GM23338 (cell line): ENCODE measurements at regions not wholly inside any gene's neighbourhood (a gene's known extent, or its start where the extent isn't known, plus 50 kb on each side); places are given as distances from the start of the nearest gene placed in this dataset.

Experiments
- ATAC-seq: fragments of 200-7000 bp; cut with Tn5 transposase; 3 replicates; pipeline ENCODE4 v1.9.1; 2020
- DNase-seq: peaks from one replicate; pipeline ENCODE4 v3.0.0-alpha.2; 2015; ENCODE audit warnings: low spot score
- H2AFZ ChIP-seq: fragments of 200-600 bp; sonication (generic); 2 replicates; pipeline ENCODE4 v1.8.0; 2016; ENCODE audit warnings: antibody characterized with exemption, mild to moderate bottlenecking, moderate library complexity
- H3F3A ChIP-seq: fragments of 200-600 bp; sonication (generic); replicated peaks from 2 replicates; pipeline ENCODE4 v1.8.0; 2017; ENCODE audit warnings: antibody characterized with exemption, mixed run types, low read depth
- H3K27ac ChIP-seq: fragments of 200-600 bp; sonication (generic); 2 replicates; pipeline ENCODE4 v1.6.1; 2016; ENCODE audit warnings: low read depth
- H3K27me3 ChIP-seq: fragments of 200-600 bp; sonication (generic); 2 replicates; pipeline ENCODE4 v1.8.0; 2016; ENCODE audit warnings: mild to moderate bottlenecking, mixed run types, moderate library complexity; ENCODE audit not compliant: insufficient read depth
- H3K36me3 ChIP-seq: fragments of 200-600 bp; sonication (generic); 2 replicates; pipeline ENCODE4 v1.8.0; 2016; ENCODE audit warnings: mild to moderate bottlenecking; ENCODE audit not compliant: insufficient read depth
- H3K4me1 ChIP-seq: fragments of 200-600 bp; sonication (generic); 2 replicates; pipeline ENCODE4 v1.8.0; 2016; ENCODE audit warnings: mild to moderate bottlenecking, moderate library complexity; ENCODE audit not compliant: insufficient read depth
- H3K4me2 ChIP-seq: fragments of 200-600 bp; sonication (generic); 2 replicates; pipeline ENCODE4 v1.7.1; 2017; ENCODE audit warnings: mixed run types
- H3K4me3 ChIP-seq: fragments of 200-600 bp; sonication (generic); 2 replicates; pipeline ENCODE4 v1.6.1; 2016; ENCODE audit warnings: mixed run types
- H3K79me2 ChIP-seq: fragments of 200-600 bp; sonication (generic); replicated peaks from 2 replicates; pipeline ENCODE4 v1.8.0; 2017; ENCODE audit warnings: mild to moderate bottlenecking; ENCODE audit not compliant: insufficient read depth
- H3K9me2 ChIP-seq: fragments of 200-600 bp; sonication (generic); 2 replicates; pipeline ENCODE4 v1.8.0; 2017; ENCODE audit not compliant: insufficient read depth
- H4K20me1 ChIP-seq: fragments of 200-600 bp; sonication (generic); replicated peaks from 2 replicates; pipeline ENCODE4 v1.8.0; 2017; ENCODE audit warnings: mild to moderate bottlenecking; ENCODE audit not compliant: insufficient read depth
- H3K27ac Mint-ChIP-seq: 2 replicates; pipeline ENCODE4 v1.8.0; 2020; ENCODE audit warnings: inconsistent platforms, mild to moderate bottlenecking, moderate library complexity, mixed read lengths
- H3K27me3 Mint-ChIP-seq: 3 replicates; pipeline ENCODE4 v1.8.0; 2022; ENCODE audit warnings: low read depth, mild to moderate bottlenecking, moderate library complexity, mixed read lengths, inconsistent platforms; ENCODE audit not compliant: insufficient read depth, poor library complexity
- H3K36me3 Mint-ChIP-seq: 3 replicates; pipeline ENCODE4 v1.8.0; 2021; ENCODE audit warnings: low read depth, mild to moderate bottlenecking, inconsistent platforms, moderate library complexity, mixed read lengths
- H3K4me1 Mint-ChIP-seq: 3 replicates; pipeline ENCODE4 v1.8.0; 2020; ENCODE audit warnings: mild to moderate bottlenecking, inconsistent platforms, mixed read lengths
- H3K4me3 Mint-ChIP-seq: 3 replicates; pipeline ENCODE4 v1.8.0; 2021; ENCODE audit warnings: moderate library complexity, mild to moderate bottlenecking, inconsistent platforms, mixed read lengths
- H3K9me3 Mint-ChIP-seq: 3 replicates; pipeline ENCODE4 v1.8.0; 2020; ENCODE audit warnings: moderate library complexity, mild to moderate bottlenecking, inconsistent platforms, mixed read lengths
- CTCF ChIP-seq, 2 experiments: fragments of 200-600 bp in 1 of 2; sonication (generic) in 1 of 2; conservative IDR thresholded peaks; 2 replicates each; pipeline versions ENCODE4 v1.5.1 to v1.6.1; 2016 to 2017; ENCODE audit warnings: antibody characterized with exemption in 2 of 2, low read depth in 2 of 2, mild to moderate bottlenecking in 2 of 2, moderate library complexity in 1 of 2
- EZH2 ChIP-seq: fragments of 200-600 bp; sonication (generic); IDR thresholded peaks from one replicate; pipeline ENCODE4 v1.8.0; 2017; ENCODE audit warnings: antibody characterized with exemption, mild to moderate bottlenecking, low read depth; ENCODE audit not compliant: unreplicated experiment
- EZH2phosphoT487 ChIP-seq: fragments of 200-600 bp; sonication (generic); IDR thresholded peaks from one replicate; pipeline ENCODE4 v1.8.1; 2018; ENCODE audit warnings: antibody characterized with exemption; ENCODE audit not compliant: unreplicated experiment
- NANOG ChIP-seq: IDR thresholded peaks from 2 replicates; pipeline ENCODE4 v1.6.1; 2016; ENCODE audit warnings: antibody characterized with exemption, borderline replicate concordance
- POLR2AphosphoS5 ChIP-seq: IDR thresholded peaks from 2 replicates; pipeline ENCODE4 v1.6.1; 2016; ENCODE audit warnings: antibody characterized with exemption, low read depth
- REST ChIP-seq: IDR thresholded peaks from one replicate; pipeline ENCODE4 v1.6.1; 2018; ENCODE audit warnings: antibody characterized with exemption; ENCODE audit not compliant: unreplicated experiment
- ZNF114 ChIP-seq: fragments of 250-450 bp; sonication (Bioruptor Pico); IDR thresholded peaks from 2 replicates; pipeline ENCODE4 v1.5.0; 2020; ENCODE audit warnings: mild to moderate bottlenecking, moderate library complexity
- ZNF462 ChIP-seq: fragments of 250-450 bp; sonication (Bioruptor Pico); IDR thresholded peaks from 2 replicates; pipeline ENCODE4 v1.5.0; 2020; ENCODE audit warnings: mild to moderate bottlenecking, moderate library complexity
- TF ChIP-seq, protein P1 (sequence below): IDR thresholded peaks from 2 replicates; pipeline ENCODE4 v1.6.1; 2016; ENCODE audit warnings: antibody characterized with exemption

DNA sequence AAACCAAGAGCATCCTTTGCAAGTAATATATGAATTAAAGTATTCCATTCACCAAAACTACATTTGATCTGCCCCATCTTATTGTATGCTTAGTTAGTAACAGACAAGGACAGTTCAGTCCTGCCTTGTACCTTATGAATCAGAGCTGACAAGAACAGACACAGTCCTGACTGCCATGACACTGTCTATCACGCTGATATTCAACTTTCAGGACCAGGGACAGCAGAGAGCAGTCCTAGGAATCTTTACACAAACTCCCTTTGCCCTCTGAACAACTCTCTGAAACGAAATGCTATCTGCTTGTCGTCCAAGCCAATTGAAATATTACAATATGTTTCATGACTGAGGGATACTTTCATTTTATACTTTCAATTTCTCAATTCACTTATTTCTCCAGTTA, 268.6 kb upstream of the VCX start:
- H3K79me2 ChIP-seq = no peaks in the 10 kb centered on the region
- no peaks in the 10 kb centered on the region for H3K9me3 Mint-ChIP-seq

More for the DNA sequence above, 268.6 kb upstream of the VCX start:
- Mint-ChIP-seq H3K27me3 (no peaks in the 10 kb centered on the region), H3K4me3 (no peak overlapping the region), H3K27ac (no peak overlapping the region), H3K36me3 (no peaks in the 10 kb centered on the region), H3K4me1 (no peaks in the 10 kb centered on the region)
- Histone ChIP-seq H2AFZ (no peak overlapping the region), H3K4me2 (no peak overlapping the region), H3K9me2 (no peaks in the 10 kb centered on the region), H3K4me3 (no peak overlapping the region), H3K36me3 (no peaks in the 10 kb centered on the region), H4K20me1 (no peaks in the 10 kb centered on the region), H3K4me1 (no peaks in the 10 kb centered on the region), H3K27ac (no peak overlapping the region), H3F3A (no peaks in the 10 kb centered on the region), H3K27me3 (no peaks in the 10 kb centered on the region)
- DNase-seq = peak; percentile 52
- peak; percentile 52 for ATAC-seq
- TF ChIP-seq POLR2AphosphoS5 (no peak), ZNF462 (no peak), REST (peak; percentile 82), ZNF114 (CRISPR knock-in tag) (no peak), EZH2phosphoT487 (no peak), CTCF (conservative IDR thresholded peaks at IDR 0.05; ENCODE audit: low read depth in 2 of 2) (no peak), EZH2 (no peak), NANOG (no peak)
- TF ChIP-seq, protein P1, sequence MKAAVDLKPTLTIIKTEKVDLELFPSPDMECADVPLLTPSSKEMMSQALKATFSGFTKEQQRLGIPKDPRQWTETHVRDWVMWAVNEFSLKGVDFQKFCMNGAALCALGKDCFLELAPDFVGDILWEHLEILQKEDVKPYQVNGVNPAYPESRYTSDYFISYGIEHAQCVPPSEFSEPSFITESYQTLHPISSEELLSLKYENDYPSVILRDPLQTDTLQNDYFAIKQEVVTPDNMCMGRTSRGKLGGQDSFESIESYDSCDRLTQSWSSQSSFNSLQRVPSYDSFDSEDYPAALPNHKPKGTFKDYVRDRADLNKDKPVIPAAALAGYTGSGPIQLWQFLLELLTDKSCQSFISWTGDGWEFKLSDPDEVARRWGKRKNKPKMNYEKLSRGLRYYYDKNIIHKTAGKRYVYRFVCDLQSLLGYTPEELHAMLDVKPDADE = no peak
